ENCODE measurements at regions not wholly inside any gene's neighbourhood (a gene's known extent, or its start where the extent isn't known, plus 50 kb on each side); places are given as distances from the start of the nearest gene placed in this dataset.

- no peaks in the 10 kb centered on the region for H3K27me3 ChIP-seq
- peaks cover 2% of the 10 kb centered on the region for H3K27me3 Mint-ChIP-seq (ENCODE audit: insufficient read depth, low read depth)
- no peaks in the 10 kb centered on the region for H3K79me2 ChIP-seq (ENCODE audit: low read depth)
- no peaks in the 10 kb centered on the region for H3K9me3 ChIP-seq (ENCODE audit: low read depth)
- peaks cover 3% of the 10 kb centered on the region for H3K4me1 ChIP-seq
- H3K4me3 Mint-ChIP-seq: no peak overlapping the region
- no peaks in the 10 kb centered on the region for H4K20me1 ChIP-seq (ENCODE audit: low read depth)
- no peak overlapping the region for H3K27ac Mint-ChIP-seq
- H3K4me2 ChIP-seq: no peak overlapping the region
- peaks cover 9% of the 10 kb centered on the region for H3K4me1 Mint-ChIP-seq
- H3F3A ChIP-seq (ENCODE audit: low read depth): no peaks in the 10 kb centered on the region
- peaks cover 3% of the 10 kb centered on the region for H3K9me3 Mint-ChIP-seq
- no peaks in the 10 kb centered on the region for H3K36me3 ChIP-seq
- H3K27ac ChIP-seq: no peak overlapping the region
- H3K4me3 ChIP-seq: no peak overlapping the region
- H2AFZ ChIP-seq (replicated peaks): no peak overlapping the region
- H3K36me3 Mint-ChIP-seq: no peaks in the 10 kb centered on the region
- TF ChIP-seq EZH2 (IDR thresholded peaks at IDR 0.05): no peak
- TF ChIP-seq CTCF (IDR thresholded peaks at IDR 0.05): no peak
- TF ChIP-seq EZH2phosphoT487 (IDR thresholded peaks at IDR 0.05): no peak
- H3K9ac ChIP-seq: no peak overlapping the region
- DNase-seq (ENCODE audit: low spot score): no peak
Observed at GRCh38 chr4:183763990-183764754, 105.1 kb downstream of the TRAPPC11 start.

GRCh38 chr4:183765251-183765911 lies 106.3 kb downstream of the TRAPPC11 start:
- Histone ChIP-seq H3K27me3 (no peaks in the 10 kb centered on the region), H3K36me3 (no peaks in the 10 kb centered on the region), H3K4me3 (no peak overlapping the region), H3F3A (ENCODE audit: low read depth) (no peaks in the 10 kb centered on the region), H3K4me1 (peaks cover 3% of the 10 kb centered on the region), H2AFZ (replicated peaks) (no peak overlapping the region), H3K9ac (no peak overlapping the region), H3K79me2 (ENCODE audit: low read depth) (no peaks in the 10 kb centered on the region), H3K9me3 (ENCODE audit: low read depth) (no peaks in the 10 kb centered on the region), H3K27ac (no peak overlapping the region), H4K20me1 (ENCODE audit: low read depth) (no peaks in the 10 kb centered on the region), H3K4me2 (no peak overlapping the region)
- peak; percentile 21 for DNase-seq (ENCODE audit: low spot score)
- Mint-ChIP-seq H3K4me1 (peaks cover 9% of the 10 kb centered on the region), H3K36me3 (no peaks in the 10 kb centered on the region), H3K27ac (peak overlapping the region; percentile 66), H3K4me3 (no peak overlapping the region), H3K9me3 (peaks cover 3% of the 10 kb centered on the region), H3K27me3 (ENCODE audit: insufficient read depth, low read depth) (peaks cover 2% of the 10 kb centered on the region)
- no peak for TF ChIP-seq EZH2phosphoT487 (IDR thresholded peaks at IDR 0.05)
- TF ChIP-seq CTCF (IDR thresholded peaks at IDR 0.05): no peak
- TF ChIP-seq EZH2 (IDR thresholded peaks at IDR 0.05): no peak

- no peak overlapping the region for H3K4me2 ChIP-seq
- Mint-ChIP-seq H3K9me3 (peaks cover 3% of the 10 kb centered on the region), H3K4me1 (peaks cover 9% of the 10 kb centered on the region), H3K27ac (peak overlapping the region; percentile 85), H3K4me3 (no peak overlapping the region), H3K36me3 (no peaks in the 10 kb centered on the region), H3K27me3 (ENCODE audit: insufficient read depth, low read depth) (peaks cover 2% of the 10 kb centered on the region)
- H3K27ac ChIP-seq: no peak overlapping the region
- no peak for TF ChIP-seq EZH2 (IDR thresholded peaks at IDR 0.05)
- no peak for TF ChIP-seq EZH2phosphoT487 (IDR thresholded peaks at IDR 0.05)
- TF ChIP-seq CTCF (IDR thresholded peaks at IDR 0.05): no peak
- H3K79me2 ChIP-seq (ENCODE audit: low read depth): no peaks in the 10 kb centered on the region
- H3K36me3 ChIP-seq: no peaks in the 10 kb centered on the region
- no peaks in the 10 kb centered on the region for H3F3A ChIP-seq (ENCODE audit: low read depth)
- no peaks in the 10 kb centered on the region for H4K20me1 ChIP-seq (ENCODE audit: low read depth)
- H3K9ac ChIP-seq: no peak overlapping the region
- no peak overlapping the region for H2AFZ ChIP-seq (replicated peaks)
- no peak for DNase-seq (ENCODE audit: low spot score)
- no peaks in the 10 kb centered on the region for H3K9me3 ChIP-seq (ENCODE audit: low read depth)
- H3K4me1 ChIP-seq: peaks cover 3% of the 10 kb centered on the region
- no peak overlapping the region for H3K4me3 ChIP-seq
- no peaks in the 10 kb centered on the region for H3K27me3 ChIP-seq
Observed at GRCh38 chr4:183766140-183766539, 107.0 kb downstream of the TRAPPC11 start.
